Retinal pigment epithelial cell (primary cell): ENCODE measurements at regions not wholly inside any gene's neighbourhood (a gene's known extent, or its start where the extent isn't known, plus 50 kb on each side); places are given as distances from the start of the nearest gene placed in this dataset.

ENCODE experiments used
- DNase-seq: peaks from one replicate; pipeline ENCODE4 v3.0.0-alpha.2; 2010; ENCODE audit warnings: low read depth
- H3K4me3 ChIP-seq: 2 replicates; pipeline ENCODE4 v1.5.1; 2011; ENCODE audit warnings: mild to moderate bottlenecking, low read length, control low read depth, moderate library complexity
- CTCF ChIP-seq: conservative IDR thresholded peaks from 2 replicates; pipeline ENCODE4 v1.5.1; 2011; ENCODE audit warnings: low read depth, low read length, control low read depth, inconsistent platforms

- no peak for DNase-seq
- no peak for TF ChIP-seq CTCF
- no peak overlapping the region for H3K4me3 ChIP-seq
Observed at GRCh38 chr2:57444752-57445430, 601.7 kb upstream of the VRK2 start.

- DNase-seq: no peak
- TF ChIP-seq CTCF: no peak
- no peak overlapping the region for H3K4me3 ChIP-seq
Observed at GRCh38 chr2:57448816-57449215, 597.8 kb upstream of the VRK2 start.

GRCh38 chr2:57450170-57450569, 596.4 kb upstream of the VRK2 start:
- TF ChIP-seq CTCF: no peak
- no peak overlapping the region for H3K4me3 ChIP-seq
- no peak for DNase-seq

GRCh38 chr2:57452634-57453033, 594.0 kb upstream of the VRK2 start:
- H3K4me3 ChIP-seq: no peak overlapping the region
- DNase-seq: no peak
- TF ChIP-seq CTCF: no peak

- no peak for DNase-seq
- no peak overlapping the region for H3K4me3 ChIP-seq
- TF ChIP-seq CTCF: peak; percentile 39
Observed at GRCh38 chr2:57453945-57454344, 592.7 kb upstream of the VRK2 start.

GRCh38 chr2:57460396-57461276, 586.0 kb upstream of the VRK2 start:
- H3K4me3 ChIP-seq: no peak overlapping the region
- no peak for TF ChIP-seq CTCF
- DNase-seq: no peak

GRCh38 chr2:57461624-57462023, 585.0 kb upstream of the VRK2 start:
- TF ChIP-seq CTCF: no peak
- no peak for DNase-seq
- H3K4me3 ChIP-seq: no peak overlapping the region
